ENCODE measurements at regions not wholly inside any gene's neighbourhood (a gene's known extent, or its start where the extent isn't known, plus 50 kb on each side); places are given as distances from the start of the nearest gene placed in this dataset.
A peak's percentile ranks its signal among the peaks of the same experiment; 100 is the strongest.

- FAIRE-seq (no peak), DNase-seq (ENCODE audit: insufficient read length, low spot score) (no peak)
- no peak for TF ChIP-seq CTCF (IDR thresholded peaks at IDR 0.05; ENCODE audit: insufficient read depth, missing control alignments)
Measured at GRCh38 chr1:10905841-10906655, 106.4 kb upstream of the TARDBP start.

GRCh38 chr1:10906866-10907519 is 105.5 kb upstream of the TARDBP start:
- no peak for DNase-seq (ENCODE audit: insufficient read length, low spot score)
- no peak for TF ChIP-seq CTCF (IDR thresholded peaks at IDR 0.05; ENCODE audit: insufficient read depth, missing control alignments)
- no peak for FAIRE-seq

GRCh38 chr1:10908266-10908665 is 104.2 kb upstream of the TARDBP start:
- TF ChIP-seq CTCF (IDR thresholded peaks at IDR 0.05; ENCODE audit: insufficient read depth, missing control alignments), result no peak
- FAIRE-seq, result no peak
- no peak for DNase-seq (ENCODE audit: insufficient read length, low spot score)

GRCh38 chr1:10909697-10910680 is 102.5 kb upstream of the TARDBP start:
- DNase-seq (ENCODE audit: insufficient read length, low spot score) (no peak), FAIRE-seq (no peak)
- peak; percentile 34 for TF ChIP-seq CTCF (IDR thresholded peaks at IDR 0.05; ENCODE audit: insufficient read depth, missing control alignments)

- TF ChIP-seq CTCF (IDR thresholded peaks at IDR 0.05; ENCODE audit: insufficient read depth, missing control alignments), result no peak
- DNase-seq (ENCODE audit: insufficient read length, low spot score) (no peak), FAIRE-seq (no peak)
Measured at GRCh38 chr1:10910681-10911489, 101.6 kb upstream of the TARDBP start.

GRCh38 chr1:10911490-10912166 is 100.8 kb upstream of the TARDBP start:
- TF ChIP-seq CTCF (IDR thresholded peaks at IDR 0.05; ENCODE audit: insufficient read depth, missing control alignments), result no peak

More at GRCh38 chr1:10911490-10912166, 100.8 kb upstream of the TARDBP start:
- no peak for DNase-seq (ENCODE audit: insufficient read length, low spot score)
- FAIRE-seq, result no peak
